IMR-90 (cell line): ENCODE measurements at regions not wholly inside any gene's neighbourhood (a gene's known extent, or its start where the extent isn't known, plus 50 kb on each side); places are given as distances from the start of the nearest gene placed in this dataset.

Experiments used
- ATAC-seq: fragments of 200-7000 bp; cut with Tn5 transposase; 2 replicates; pipeline ENCODE4 v1.9.1; 2020; ENCODE audit warnings: low read depth, mild to moderate bottlenecking, moderate library complexity
- BruUV-seq: library from RNA; stranded (reverse); fragments of 400-500 nt; replicated peaks from 2 replicates; lab custom pipeline; 2021; lab: Mats Ljungman, UMichigan
- CTCF ChIA-PET: fragments of 300-600 bp; formaldehyde crosslinking; extraction: SDS; loops from one replicate; lab custom pipeline; 2021; ENCODE audit warnings: antibody characterized with exemption; lab: Yijun Ruan, JAX
- POLR2A ChIA-PET: fragments of 300-600 bp; sonication (Branson Sonifier 250); formaldehyde crosslinking; loops from one replicate; lab custom pipeline; 2022; ENCODE audit warnings: antibody characterized with exemption; ENCODE audit not compliant: unreplicated experiment; lab: Charles Lee
- DNase-seq: peaks from one replicate; pipeline ENCODE4 v3.0.0; 2013
- H2AFZ ChIP-seq: replicated peaks from 2 replicates; pipeline ENCODE3; 2013; ENCODE audit warnings: low read length, mild to moderate bottlenecking; ENCODE audit not compliant: poor library complexity
- H2AK5ac ChIP-seq: 2 replicates; pipeline ENCODE4 v1.6.1; 2013; ENCODE audit warnings: low read depth, low read length, inconsistent platforms
- H2AK9ac ChIP-seq: replicated peaks from 2 replicates; pipeline ENCODE3; 2013; ENCODE audit warnings: mild to moderate bottlenecking, low read depth, low read length, moderate library complexity; ENCODE audit not compliant: poor library complexity
- H2BK120ac ChIP-seq: 2 replicates; pipeline ENCODE4 v1.6.1; 2013; ENCODE audit warnings: low read depth, low read length, inconsistent platforms
- H2BK15ac ChIP-seq: 3 replicates; pipeline ENCODE4 v1.6.1; 2013; ENCODE audit warnings: low read depth, low read length, inconsistent platforms
- H2BK20ac ChIP-seq: 2 replicates; pipeline ENCODE4 v1.6.1; 2013; ENCODE audit warnings: low read depth, mild to moderate bottlenecking, inconsistent platforms, low read length, moderate library complexity
- H2BK5ac ChIP-seq: 2 replicates; pipeline ENCODE4 v1.6.1; 2013; ENCODE audit warnings: mild to moderate bottlenecking, low read depth, low read length, inconsistent platforms; ENCODE audit not compliant: poor library complexity, severe bottlenecking
- H3K14ac ChIP-seq: replicated peaks from 2 replicates; pipeline ENCODE4 v1.6.1; 2013; ENCODE audit warnings: low read depth, low read length, inconsistent platforms
- H3K18ac ChIP-seq: 2 replicates; pipeline ENCODE4 v1.6.1; 2013; ENCODE audit warnings: low read depth, low read length, control low read depth
- H3K23ac ChIP-seq: 2 replicates; pipeline ENCODE4 v1.6.1; 2013; ENCODE audit warnings: low read depth, low read length, inconsistent platforms
- H3K27ac ChIP-seq: 2 replicates; pipeline ENCODE4 v1.5.1; 2013; ENCODE audit warnings: mild to moderate bottlenecking, control low read depth, low read length; ENCODE audit not compliant: insufficient read depth
- H3K27me3 ChIP-seq: 2 replicates; pipeline ENCODE4 v1.6.1; 2013; ENCODE audit warnings: low read length; ENCODE audit not compliant: control insufficient read depth, insufficient read depth
- H3K36me3 ChIP-seq: 2 replicates; pipeline ENCODE4 v1.6.1; 2013; ENCODE audit warnings: low read length, mixed read lengths; ENCODE audit not compliant: control insufficient read depth, insufficient read depth
- H3K4ac ChIP-seq: 2 replicates; pipeline ENCODE4 v1.6.1; 2013; ENCODE audit warnings: low read depth, low read length, inconsistent platforms
- H3K4me1 ChIP-seq: 2 replicates; pipeline ENCODE4 v1.6.1; 2013; ENCODE audit warnings: low read length, mixed read lengths; ENCODE audit not compliant: control insufficient read depth, insufficient read depth
- H3K4me2 ChIP-seq: 2 replicates; pipeline ENCODE4 v1.6.1; 2013; ENCODE audit warnings: low read depth, mild to moderate bottlenecking, control low read depth, low read length, moderate library complexity
- H3K4me3 ChIP-seq: 2 replicates; pipeline ENCODE4 v1.5.1; 2013; ENCODE audit warnings: low read depth, mild to moderate bottlenecking, control low read depth, low read length, moderate library complexity; ENCODE audit not compliant: insufficient read depth
- H3K56ac ChIP-seq: 2 replicates; pipeline ENCODE4 v1.6.1; 2013; ENCODE audit warnings: low read length, inconsistent platforms; ENCODE audit not compliant: insufficient read depth; ENCODE audit errors: extremely low read depth
- H3K79me1 ChIP-seq, 2 experiments: 2 replicates each; pipeline ENCODE4 v1.6.1; 2013; ENCODE audit warnings: low read length in 2 of 2, inconsistent platforms in 1 of 2, low read depth in 1 of 2
- H3K9ac ChIP-seq: 2 replicates; pipeline ENCODE4 v1.6.1; 2013; ENCODE audit warnings: low read depth, low read length, control low read depth
- H3K9me1 ChIP-seq: 2 replicates; pipeline ENCODE4 v1.6.1; 2013; ENCODE audit warnings: low read length, inconsistent platforms; ENCODE audit not compliant: insufficient read depth
- H3K9me3 ChIP-seq: 2 replicates; pipeline ENCODE4 v1.6.1; 2013; ENCODE audit warnings: low read length; ENCODE audit not compliant: control insufficient read depth, insufficient read depth
- H4K20me1 ChIP-seq: 2 replicates; pipeline ENCODE4 v1.6.1; 2013; ENCODE audit warnings: low read length, inconsistent platforms; ENCODE audit not compliant: insufficient read depth
- H4K5ac ChIP-seq: 2 replicates; pipeline ENCODE4 v1.6.1; 2013; ENCODE audit warnings: mild to moderate bottlenecking, low read depth, low read length, control low read depth
- H4K8ac ChIP-seq, 2 experiments: 2 replicates each; pipeline ENCODE4 v1.6.1; 2013; ENCODE audit warnings: low read depth in 2 of 2, low read length in 2 of 2, control low read depth in 1 of 2, inconsistent platforms in 1 of 2
- H4K91ac ChIP-seq: 2 replicates; pipeline ENCODE4 v1.6.1; 2013; ENCODE audit warnings: low read depth, low read length, inconsistent platforms; ENCODE audit not compliant: insufficient read depth
- BHLHE40 ChIP-seq: fragments of 150-350 bp; IDR thresholded peaks from 2 replicates; pipeline ENCODE4 v1.6.1; 2016; ENCODE audit warnings: mild to moderate bottlenecking, low read depth, low read length
- CTCF ChIP-seq: conservative IDR thresholded peaks from 2 replicates; pipeline ENCODE4 v1.5.1; 2012; ENCODE audit warnings: mild to moderate bottlenecking, low read depth, low read length, improper control_type of control experiment
- MXI1 ChIP-seq: IDR thresholded peaks from 2 replicates; pipeline ENCODE4 v1.6.1; 2012; ENCODE audit warnings: low read depth, mild to moderate bottlenecking, low read length, moderate library complexity, borderline replicate concordance
- RAD21 ChIP-seq: IDR thresholded peaks from 2 replicates; pipeline ENCODE4 v1.6.1; 2012; ENCODE audit warnings: low read length, improper control_type of control experiment
- RFX5 ChIP-seq: IDR thresholded peaks from 2 replicates; pipeline ENCODE4 v1.8.0; 2012; ENCODE audit warnings: low read depth, mild to moderate bottlenecking, low read length, moderate library complexity
- SMC3 ChIP-seq: fragments of 150-350 bp; IDR thresholded peaks from 2 replicates; pipeline ENCODE4 v1.6.1; 2016; ENCODE audit warnings: low read depth, mild to moderate bottlenecking, antibody characterized with exemption, low read length, moderate library complexity
- WGBS, 2 experiments: methylation state at CpG; one replicate each; pipeline versions ENCODE4 v1.1.5 to v1.1.7; 2013; ENCODE audit warnings: missing lambda C conversion rate in 2 of 2; ENCODE audit not compliant: insufficient read length in 1 of 2; ENCODE audit errors: extremely low coverage in 2 of 2; 5-methylcytosine and 5-hydroxymethylcytosine counted together
- dilution Hi-C: fragments of 300-500 bp; cut with HindIII; formaldehyde crosslinking; loops from one replicate; pipeline ENCODE4 v1.14.3; 2018; ENCODE audit warnings: low sequenced_read_pairs; ENCODE audit not compliant: unreplicated experiment
- in situ Hi-C: fragments of 300-500 bp; cut with MboI; formaldehyde crosslinking; loops from 3 replicates; pipeline ENCODE4 v1.14.3; 2019; ENCODE audit warnings: low sequenced_read_pairs, inconsistent platforms, mixed read lengths
- intact Hi-C: fragments of 100-400 bp; cut with micrococcal nuclease; formaldehyde crosslinking; loops from 2 replicates; pipeline ENCODE4 v1.10.0; 2022

DNA sequence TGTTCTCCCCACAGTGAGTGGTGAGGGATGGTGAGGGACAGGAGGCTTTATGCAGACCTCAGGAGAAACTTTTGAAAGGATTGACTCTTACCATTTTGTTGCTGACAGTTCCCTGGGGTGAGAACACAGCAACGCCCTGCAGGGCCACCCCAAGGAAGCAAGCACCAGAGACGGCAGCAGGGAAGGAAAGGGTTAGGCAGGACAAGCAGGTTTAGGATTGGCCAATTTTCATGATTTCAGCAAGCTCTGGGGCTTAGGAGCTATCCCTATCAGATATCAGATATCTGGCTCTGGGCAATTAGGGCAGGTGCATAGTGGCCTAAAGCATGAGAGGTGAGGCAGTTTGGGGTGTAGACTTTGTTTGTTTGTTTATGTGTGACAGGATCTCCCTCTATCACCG lies 87.0 kb upstream of the LSM14A start:
- H2BK120ac ChIP-seq: no peak overlapping the region
- WGBS, 2 experiments: no CpG with 5 or more reads among the region's 3 CpGs
- no peak overlapping the region for H3K56ac ChIP-seq
- no peak overlapping the region for H3K23ac ChIP-seq
- H3K18ac ChIP-seq: no peak overlapping the region
- H3K36me3 ChIP-seq: no peaks in the 10 kb centered on the region
- no peak overlapping the region for H2AFZ ChIP-seq
- POLR2A ChIA-PET: no interaction called here
- no peaks in the 10 kb centered on the region for H3K9me1 ChIP-seq
- H2AK5ac ChIP-seq: no peak overlapping the region
- H2BK20ac ChIP-seq: no peak overlapping the region
- no peak overlapping the region for H3K27ac ChIP-seq
- DNase-seq (no peak), ATAC-seq (no peak)
- BruUV-seq: no TSS peak
- H3K4me3 ChIP-seq: no peak overlapping the region
- TF ChIP-seq CTCF (no peak), SMC3 (no peak), RFX5 (no peak), BHLHE40 (no peak), MXI1 (no peak), RAD21 (no peak)
- no peaks in the 10 kb centered on the region for H3K79me1 ChIP-seq
- dilution Hi-C loops (no loop called here), in situ Hi-C loops (no loop called here), intact Hi-C loops (no loop called here)
- H4K8ac ChIP-seq: no peak overlapping the region
- H3K4me2 ChIP-seq: no peak overlapping the region
- H4K91ac ChIP-seq: no peak overlapping the region
- H3K27me3 ChIP-seq: peaks cover 6% of the 10 kb centered on the region; the same call in 1 of the 2 replicates
- H2BK15ac ChIP-seq: no peak overlapping the region
- H2AK9ac ChIP-seq: no peak overlapping the region
- no peak overlapping the region for H3K9ac ChIP-seq
- H3K4me1 ChIP-seq: no peaks in the 10 kb centered on the region
- H2BK5ac ChIP-seq: no peak overlapping the region
- no peaks in the 10 kb centered on the region for H4K20me1 ChIP-seq
- no peak overlapping the region for H3K4ac ChIP-seq
- CTCF ChIA-PET: interaction anchor here (1.0 kb wide), 1 partner anchor 308 kb away, joined by 3 read pairs; no protein-coding TSS in a partner anchor
- no peak overlapping the region for H4K5ac ChIP-seq
- H3K9me3 ChIP-seq: no peaks in the 10 kb centered on the region
- no peak overlapping the region for H3K14ac ChIP-seq
